HCT116 (cell line): ENCODE measurements at regions not wholly inside any gene's neighbourhood (a gene's known extent, or its start where the extent isn't known, plus 50 kb on each side); places are given as distances from the start of the nearest gene placed in this dataset.

ENCODE experiments used
- ATAC-seq: fragments of 200-7000 bp; cut with Tn5 transposase; 2 replicates; pipeline ENCODE4 v1.9.1; 2020; ENCODE audit warnings: mild to moderate bottlenecking, moderate library complexity
- BruUV-seq: library from RNA; stranded (reverse); fragments of 400-500 nt; replicated peaks from 2 replicates; lab custom pipeline; 2021; lab: Mats Ljungman, UMichigan
- CTCF ChIA-PET: fragments of 300-600 bp; sonication (Branson Sonifier 250); formaldehyde crosslinking; loops from one replicate; lab custom pipeline; 2021; ENCODE audit warnings: antibody characterized with exemption; lab: Charles Lee
- POLR2A ChIA-PET: fragments of 300-600, 350-600 bp; sonication (Branson Sonifier 250); formaldehyde crosslinking; loops from one replicate; lab custom pipeline; 2021; ENCODE audit warnings: antibody characterized with exemption; lab: Charles Lee
- RAD21 ChIA-PET, 2 experiments: fragments of 300-600 bp; sonication (Branson Sonifier 250); formaldehyde crosslinking; loops; one replicate each; lab custom pipeline; 2023; ENCODE audit warnings: low total read pairs in 2 of 2; ENCODE audit not compliant: uncharacterized antibody in 2 of 2, unreplicated experiment in 2 of 2, low non-redundant PET in 1 of 2; lab: Charles Lee
- DNase-seq: peaks from one replicate; pipeline ENCODE4 v3.0.0-alpha.2; 2010; ENCODE audit warnings: low read depth, low spot score
- H2AFZ ChIP-seq: fragments of 200-600 bp; shearing (Covaris generic), sonication (generic); 2 replicates; pipeline ENCODE4 v1.6.1; 2017; ENCODE audit warnings: low read depth, mixed run types, mixed read lengths, antibody characterized with exemption, low read length; ENCODE audit not compliant: poor library complexity, severe bottlenecking
- H3K27ac ChIP-seq: 2 replicates; pipeline ENCODE4 v1.5.1; 2012; ENCODE audit warnings: low read depth, low read length
- H3K27me3 ChIP-seq: fragments of 200-600 bp; sonication (generic); 2 replicates; pipeline ENCODE4 v1.6.1; 2016; ENCODE audit warnings: mixed run types, low read length, mixed read lengths; ENCODE audit not compliant: insufficient read depth
- H3K36me3 ChIP-seq, 2 experiments: fragments of 200-500 bp in 1 of 2; fragments of 200-600 bp in 1 of 2; sonication (Bioruptor generic) in 1 of 2; sonication (generic) in 1 of 2; 2 replicates each; pipeline versions ENCODE4 v1.5.1 to v1.6.1; 2014 to 2016; ENCODE audit warnings: low read length in 2 of 2, inconsistent platforms in 1 of 2, mixed read lengths in 1 of 2, mixed run types in 1 of 2; ENCODE audit not compliant: insufficient read depth in 2 of 2, control insufficient read depth in 1 of 2
- H3K4me1 ChIP-seq, 2 experiments: fragments of 200-600 bp in 1 of 2; sonication (generic) in 1 of 2; 2 replicates each; pipeline versions ENCODE4 v1.5.1 to v1.6.1; 2012 to 2017; ENCODE audit warnings: low read length in 2 of 2, inconsistent platforms in 1 of 2, mild to moderate bottlenecking in 1 of 2, mixed read lengths in 1 of 2, mixed run types in 1 of 2, moderate library complexity in 1 of 2; ENCODE audit not compliant: insufficient read depth in 2 of 2, control insufficient read depth in 1 of 2
- H3K4me2 ChIP-seq: fragments of 200-600 bp; sonication (generic); 2 replicates; pipeline ENCODE4 v1.6.1; 2017; ENCODE audit warnings: mixed run types, low read length, mixed read lengths
- H3K4me3 ChIP-seq, 2 experiments: fragments of 200-600 bp in 1 of 2; sonication (generic) in 1 of 2; replicated peaks in 1 of 2; 2 replicates each; pipeline ENCODE4 v1.5.1; 2011 to 2016; ENCODE audit warnings: low read length in 2 of 2, control low read depth in 1 of 2, low read depth in 1 of 2, mild to moderate bottlenecking in 1 of 2, mixed read lengths in 1 of 2, mixed run types in 1 of 2
- H3K79me2 ChIP-seq: fragments of 200-600 bp; sonication (generic); 2 replicates; pipeline ENCODE4 v1.6.1; 2017; ENCODE audit warnings: mild to moderate bottlenecking, mixed run types, low read length, moderate library complexity, mixed read lengths; ENCODE audit not compliant: insufficient read depth
- H3K9ac ChIP-seq: fragments of 200-600 bp; sonication (generic); 2 replicates; pipeline ENCODE4 v1.6.1; 2016; ENCODE audit warnings: low read length, mixed read lengths
- H3K9me2 ChIP-seq: fragments of 200-600 bp; sonication (generic), shearing (Covaris generic); 2 replicates; pipeline ENCODE4 v1.6.1; 2017; ENCODE audit warnings: mixed run types, mild to moderate bottlenecking, moderate library complexity; ENCODE audit not compliant: insufficient read depth
- H3K9me3 ChIP-seq, 2 experiments: fragments of 200-500 bp in 1 of 2; fragments of 200-600 bp in 1 of 2; sonication (Bioruptor generic) in 1 of 2; sonication (generic) in 1 of 2; 2 replicates each; pipeline ENCODE4 v1.6.1; 2014 to 2017; ENCODE audit warnings: low read length in 2 of 2, mixed read lengths in 2 of 2, inconsistent platforms in 1 of 2, low read depth in 1 of 2, mild to moderate bottlenecking in 1 of 2, mixed run types in 1 of 2, moderate library complexity in 1 of 2; ENCODE audit not compliant: control insufficient read depth in 1 of 2, insufficient read depth in 1 of 2
- H4K20me1 ChIP-seq: fragments of 200-600 bp; sonication (generic), shearing (Covaris generic); 2 replicates; pipeline ENCODE4 v1.6.1; 2017; ENCODE audit warnings: mixed run types, mild to moderate bottlenecking, moderate library complexity; ENCODE audit not compliant: insufficient read depth
- CTCF ChIP-seq, 3 experiments: fragments of 200-600 bp in 1 of 3; sonication (generic) in 1 of 3; IDR thresholded peaks in 2 of 3; conservative IDR thresholded peaks in 1 of 3; 2 replicates each; pipeline ENCODE4 v1.5.1; 2012 to 2017; ENCODE audit warnings: low read depth in 2 of 3, low read length in 2 of 3, antibody characterized with exemption in 1 of 3, borderline replicate concordance in 1 of 3, control low read depth in 1 of 3, mild to moderate bottlenecking in 1 of 3, mixed read lengths in 1 of 3, mixed run types in 1 of 3, moderate library complexity in 1 of 3; ENCODE audit not compliant: insufficient read depth in 1 of 3
- EGR1 ChIP-seq: IDR thresholded peaks from 2 replicates; pipeline ENCODE4 v1.6.1; 2012; ENCODE audit warnings: low read depth
- EZH2 ChIP-seq: fragments of 200-600 bp; sonication (generic); IDR thresholded peaks from 2 replicates; pipeline ENCODE4 v1.6.1; 2017; ENCODE audit warnings: antibody characterized with exemption, mixed run types
- JUND ChIP-seq: IDR thresholded peaks from 2 replicates; pipeline ENCODE4 v1.6.1; 2012
- MAX ChIP-seq: IDR thresholded peaks from 2 replicates; pipeline ENCODE4 v1.6.1; 2012
- POLR2A ChIP-seq: IDR thresholded peaks from 2 replicates; pipeline ENCODE4 v1.7.0; 2011; ENCODE audit warnings: borderline replicate concordance; ENCODE audit not compliant: insufficient read depth, insufficient read length; ENCODE audit errors: extremely low read depth
- POLR2AphosphoS5 ChIP-seq: IDR thresholded peaks from 2 replicates; pipeline ENCODE4 v1.6.1; 2011; ENCODE audit warnings: mild to moderate bottlenecking, low read depth, low read length, moderate library complexity
- REST ChIP-seq: IDR thresholded peaks from 2 replicates; pipeline ENCODE4 v1.6.1; 2012; ENCODE audit warnings: low read depth
- ZFX ChIP-seq: fragments of 450-650 bp; IDR thresholded peaks from 2 replicates; pipeline ENCODE4 v1.6.1; 2017
- intact Hi-C: fragments of 100-400 bp; cut with micrococcal nuclease; formaldehyde crosslinking; loops from 2 replicates; pipeline ENCODE4 v1.10.0; 2022

- intact Hi-C loops, result no loop called here
- CTCF ChIA-PET, result no interaction called here
- BruUV-seq, result no TSS peak
- Histone ChIP-seq H3K4me1 (no peaks in the 10 kb centered on the region), H3K9me3 (peaks cover 24 to 31% of the 10 kb centered on the region in 2 experiments; a peak in 2 of 4 replicates), H3K4me3 (no peak overlapping the region), H3K79me2 (no peaks in the 10 kb centered on the region), H3K9ac (no peak overlapping the region), H3K9me2 (no peaks in the 10 kb centered on the region), H3K4me2 (no peak overlapping the region), H3K27ac (no peak overlapping the region), H3K27me3 (no peaks in the 10 kb centered on the region), H3K36me3 (no peaks in the 10 kb centered on the region), H4K20me1 (no peaks in the 10 kb centered on the region), H2AFZ (no peak overlapping the region)
- RAD21 ChIA-PET, result no interaction called here
- ATAC-seq, result no peak
- no peak for TF ChIP-seq ZFX
- TF ChIP-seq POLR2AphosphoS5, result no peak
- no peak for TF ChIP-seq MAX
- no peak for TF ChIP-seq POLR2A
- no peak for TF ChIP-seq EGR1
- TF ChIP-seq REST, result no peak
- TF ChIP-seq EZH2, result no peak
- TF ChIP-seq CTCF (IDR thresholded peaks at IDR 0.05 in 2 of 3, conservative IDR thresholded peaks at IDR 0.05 in 1 of 3; ENCODE audit: borderline replicate concordance in 1 of 3, insufficient read depth in 1 of 3, low read depth in 2 of 3, low read length in 2 of 3), result no peak
- TF ChIP-seq JUND, result no peak
- no peak for DNase-seq
- POLR2A ChIA-PET, result no interaction called here
Measured at GRCh38 chr19:31538879-31539278, 189.6 kb upstream of the TSHZ3 start.
